CD4-positive, alpha-beta T cell treated with Interleukin-2 at 100 ng/mL for 4 hours (primary cell): ENCODE measurements at regions not wholly inside any gene's neighbourhood (a gene's known extent, or its start where the extent isn't known, plus 50 kb on each side); places are given as distances from the start of the nearest gene placed in this dataset.

Experiments
- DNase-seq: peaks from one replicate; pipeline ENCODE4 v3.0.0-alpha.2; 2020; ENCODE audit warnings: low spot score

- DNase-seq, result no peak
Measured at GRCh38 chr14:98623788-98624415, 648.1 kb downstream of the BCL11B start.

- DNase-seq, result no peak
Measured at GRCh38 chr14:98633380-98633779, 638.6 kb downstream of the BCL11B start.

- no peak for DNase-seq
Measured at GRCh38 chr14:98634043-98634820, 637.8 kb downstream of the BCL11B start.

- DNase-seq, result no peak
Measured at GRCh38 chr14:98638366-98638765, 633.6 kb downstream of the BCL11B start.

- DNase-seq, result no peak
Measured at GRCh38 chr14:98647754-98648153, 624.2 kb downstream of the BCL11B start.

- no peak for DNase-seq
Measured at GRCh38 chr14:98651037-98651436, 621.0 kb downstream of the BCL11B start.

GRCh38 chr14:98665007-98665406 lies 607.0 kb downstream of the BCL11B start:
- DNase-seq, result no peak

- DNase-seq, result no peak
Measured at GRCh38 chr14:98666545-98666944, 605.5 kb downstream of the BCL11B start.

GRCh38 chr14:98682033-98682432 lies 590.0 kb downstream of the BCL11B start:
- no peak for DNase-seq

GRCh38 chr14:98682726-98683125 lies 589.3 kb downstream of the BCL11B start:
- no peak for DNase-seq

- DNase-seq, result no peak
Measured at GRCh38 chr14:98684468-98684867, 587.5 kb downstream of the BCL11B start.

- no peak for DNase-seq
Measured at GRCh38 chr14:98685725-98686124, 586.3 kb downstream of the BCL11B start.

GRCh38 chr14:98688446-98688845 lies 583.6 kb downstream of the BCL11B start:
- no peak for DNase-seq

GRCh38 chr14:98689951-98690350 lies 582.0 kb downstream of the BCL11B start:
- DNase-seq, result no peak

GRCh38 chr14:98692832-98693231 lies 579.2 kb downstream of the BCL11B start:
- DNase-seq, result no peak

GRCh38 chr14:98694541-98694940 lies 577.5 kb downstream of the BCL11B start:
- DNase-seq, result no peak

GRCh38 chr14:98695809-98696208 lies 576.2 kb downstream of the BCL11B start:
- DNase-seq, result no peak

- no peak for DNase-seq
Measured at GRCh38 chr14:98698341-98698740, 573.7 kb downstream of the BCL11B start.

- DNase-seq, result no peak
Measured at GRCh38 chr14:98700748-98701147, 571.2 kb downstream of the BCL11B start.

GRCh38 chr14:98701377-98701776 lies 570.6 kb downstream of the BCL11B start:
- DNase-seq, result no peak

GRCh38 chr14:98704441-98704840 lies 567.6 kb downstream of the BCL11B start:
- DNase-seq, result peak; percentile 39

GRCh38 chr14:98705871-98706300 lies 566.1 kb downstream of the BCL11B start:
- no peak for DNase-seq

- no peak for DNase-seq
Measured at GRCh38 chr14:98707522-98707921, 564.5 kb downstream of the BCL11B start.

GRCh38 chr14:98708555-98708954 lies 563.4 kb downstream of the BCL11B start:
- DNase-seq, result no peak
